ENCODE measurements at regions not wholly inside any gene's neighbourhood (a gene's known extent, or its start where the extent isn't known, plus 50 kb on each side); places are given as distances from the start of the nearest gene placed in this dataset.

DNA sequence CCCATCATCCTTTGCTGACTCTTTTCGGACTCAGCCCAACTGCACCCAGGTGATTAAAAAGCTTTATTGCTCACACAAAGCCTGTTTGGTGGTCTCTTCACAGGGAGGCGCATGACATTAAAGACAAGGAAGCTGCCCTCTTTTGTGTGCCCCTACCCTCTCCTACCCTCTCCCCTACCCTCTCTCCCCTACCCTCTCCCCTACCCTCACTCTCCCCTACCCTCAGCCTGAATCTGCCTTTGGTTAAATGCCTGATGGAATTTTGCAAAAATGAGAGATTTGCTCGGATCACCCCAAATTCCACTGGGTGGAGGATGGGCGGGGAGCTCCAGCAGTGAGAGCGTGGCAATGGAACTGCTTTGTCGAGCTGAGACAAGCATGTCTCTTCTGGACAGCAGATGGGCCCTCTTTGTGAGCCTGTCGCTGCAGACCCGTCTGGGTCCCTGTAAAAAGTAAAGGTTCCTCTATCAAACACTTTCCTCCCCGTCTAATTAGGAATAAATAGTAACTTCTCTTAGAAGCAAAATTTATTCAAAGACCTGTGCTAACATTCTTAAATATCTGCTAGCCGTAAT is 76.4 kb upstream of the MLN start:
- no peak for DNase-seq
- in situ Hi-C loops (cut with HindIII; ENCODE audit: low pct_ligation_motif_present, low pct_unique_long_range_greater_than_20kb, low sequenced_read_pairs) = no loop called here

DNA sequence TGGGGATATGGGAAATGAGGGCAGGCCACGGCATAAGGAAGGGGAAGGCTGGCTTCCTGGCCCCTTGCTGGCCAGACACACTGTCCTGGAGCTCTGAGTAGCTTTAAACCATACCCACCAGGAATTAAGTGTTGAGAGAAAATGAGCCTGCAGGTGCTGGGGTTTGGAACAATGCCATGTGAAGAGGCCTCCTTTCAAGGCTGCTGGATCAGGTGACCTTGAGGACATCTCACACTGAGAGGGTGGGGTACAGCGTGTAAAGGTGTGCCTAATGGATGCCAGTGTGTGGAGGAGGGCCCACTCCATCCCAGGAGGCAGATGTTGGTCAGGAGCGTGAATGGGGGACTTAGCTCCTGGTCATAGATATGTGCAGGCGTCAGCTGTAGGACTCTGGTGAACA is 74.8 kb upstream of the MLN start:
- no peak for DNase-seq

DNA sequence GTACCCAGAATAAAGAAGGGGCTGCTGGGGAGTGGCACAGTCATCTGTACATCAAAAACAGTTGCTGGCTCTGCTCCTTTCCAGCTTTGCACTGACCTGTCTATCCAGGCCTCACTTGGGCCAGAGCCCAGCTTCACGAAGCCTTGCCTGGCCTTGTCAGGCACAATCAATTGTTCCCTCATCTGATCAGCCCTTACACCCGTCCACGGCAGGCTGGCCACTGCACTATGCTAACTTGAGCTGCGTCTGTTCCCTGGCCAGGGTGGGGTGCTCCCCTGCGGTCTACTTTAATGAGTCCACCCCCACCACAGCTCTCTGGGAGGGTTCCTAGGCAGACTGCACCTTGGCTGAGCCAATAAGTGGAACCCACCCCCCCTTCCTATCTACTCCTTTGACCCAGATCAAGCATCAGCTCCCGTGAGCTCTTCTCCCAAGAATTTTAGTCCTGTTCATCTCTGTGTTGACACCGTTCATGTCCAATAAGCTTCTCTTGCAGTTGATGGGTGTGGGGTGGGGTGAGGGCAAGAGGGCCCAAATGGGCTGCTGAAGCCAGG is 74.3 kb upstream of the MLN start:
- in situ Hi-C loops (cut with HindIII; ENCODE audit: low pct_ligation_motif_present, low pct_unique_long_range_greater_than_20kb, low sequenced_read_pairs) = no loop called here

More for the DNA sequence above, 74.8 kb upstream of the MLN start:
- in situ Hi-C loops (cut with HindIII; ENCODE audit: low pct_ligation_motif_present, low pct_unique_long_range_greater_than_20kb, low sequenced_read_pairs) = no loop called here

DNA sequence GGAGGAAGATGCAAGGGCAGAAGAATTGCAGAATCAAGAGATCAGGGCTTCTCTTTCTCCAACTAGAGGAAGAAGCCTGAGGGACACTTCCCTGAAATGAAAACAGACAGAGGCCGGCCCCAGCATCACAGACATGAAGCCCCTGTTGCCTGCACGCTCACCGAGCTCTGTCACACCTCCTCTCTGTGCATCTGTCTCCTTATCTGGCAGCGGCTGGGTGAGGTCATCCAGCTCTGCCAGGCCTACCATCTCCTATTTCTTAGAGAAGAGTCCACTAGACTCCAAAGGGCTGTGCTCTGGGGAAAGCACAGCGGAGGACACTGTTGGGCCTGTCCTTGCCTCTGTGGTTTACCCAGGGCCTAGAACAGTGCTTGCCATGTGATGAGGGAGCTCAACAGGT is 71.9 kb upstream of the MLN start:
- no peak for DNase-seq
- in situ Hi-C loops (cut with HindIII; ENCODE audit: low pct_ligation_motif_present, low pct_unique_long_range_greater_than_20kb, low sequenced_read_pairs) = no loop called here

More for the DNA sequence above, 74.3 kb upstream of the MLN start:
- no peak for DNase-seq

DNA sequence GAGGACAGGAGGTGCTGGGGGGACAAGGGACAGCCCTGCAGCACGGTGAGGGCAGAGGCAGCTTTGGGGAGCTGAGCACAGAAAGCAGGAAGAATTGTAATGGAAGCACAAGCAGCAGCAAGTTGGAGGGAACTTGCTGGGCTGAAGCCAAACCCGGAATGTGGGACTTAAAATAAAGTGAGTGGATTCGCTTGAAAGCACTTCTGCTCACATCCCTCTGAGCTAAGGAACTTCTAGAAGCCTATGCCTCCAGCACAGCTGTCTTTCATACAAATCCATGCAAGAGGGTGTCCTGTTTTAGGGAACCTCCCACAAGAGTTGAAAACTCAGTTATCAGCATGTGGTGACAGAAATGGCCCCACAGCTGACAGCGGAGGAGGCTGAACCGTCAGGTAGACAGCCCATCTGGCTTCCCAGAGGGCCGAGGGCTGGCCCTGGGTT is 71.4 kb upstream of the MLN start:
- no peak for DNase-seq
- in situ Hi-C loops (cut with HindIII; ENCODE audit: low pct_ligation_motif_present, low pct_unique_long_range_greater_than_20kb, low sequenced_read_pairs) = no loop called here

DNA sequence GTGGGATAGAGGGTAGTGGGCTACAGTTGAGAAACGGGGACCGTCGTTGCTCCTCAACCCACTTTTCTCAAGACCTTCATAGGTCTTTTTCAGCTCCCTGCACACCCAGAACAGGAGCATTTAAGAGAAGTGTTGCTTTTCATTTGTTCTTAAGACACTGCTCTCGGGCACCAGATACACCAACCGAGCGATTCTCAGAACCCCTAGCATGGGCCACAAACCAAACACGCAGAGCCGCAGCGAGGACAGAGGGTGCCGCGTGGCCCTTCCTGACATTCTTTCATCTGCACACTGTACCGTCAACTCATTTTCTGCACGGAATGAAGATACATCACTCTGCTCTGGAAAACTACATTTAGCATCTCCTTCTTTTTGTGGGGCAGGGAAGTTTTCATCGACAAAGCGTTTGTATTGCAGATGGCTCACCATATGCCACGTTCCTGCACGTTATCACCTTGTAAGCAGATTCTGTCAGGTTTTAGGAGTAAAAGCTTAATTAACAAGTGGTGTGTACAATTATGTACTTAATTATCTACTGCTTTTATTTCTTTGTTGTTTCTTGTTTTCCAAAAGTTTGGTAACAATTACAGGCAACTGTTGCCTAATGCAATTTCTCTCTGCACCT is 70.4 kb upstream of the MLN start:
- no peak for DNase-seq
- in situ Hi-C loops (cut with HindIII; ENCODE audit: low pct_ligation_motif_present, low pct_unique_long_range_greater_than_20kb, low sequenced_read_pairs) = no loop called here

DNA sequence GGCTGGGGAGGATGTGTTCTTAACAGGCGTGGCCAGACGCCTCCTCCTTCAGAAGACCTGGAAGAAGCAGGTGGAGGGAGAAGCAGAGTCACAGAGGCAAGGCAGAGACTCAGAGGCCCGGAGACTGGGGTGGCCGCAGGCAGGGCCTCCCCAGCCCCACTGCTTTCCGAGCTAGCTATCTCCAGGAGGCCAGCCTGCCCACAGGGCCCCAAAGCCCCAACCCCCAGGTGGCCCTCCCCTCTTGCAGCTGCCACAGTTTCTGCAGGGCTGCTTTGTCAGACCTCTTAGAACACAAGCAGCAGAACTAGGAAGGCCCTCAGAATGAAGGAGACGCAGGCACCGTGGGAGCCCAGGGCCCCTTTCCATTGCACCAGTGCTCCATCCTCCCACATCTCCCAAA is 69.0 kb upstream of the MLN start:
- in situ Hi-C loops (cut with HindIII; ENCODE audit: low pct_ligation_motif_present, low pct_unique_long_range_greater_than_20kb, low sequenced_read_pairs) = no loop called here
- no peak for DNase-seq

DNA sequence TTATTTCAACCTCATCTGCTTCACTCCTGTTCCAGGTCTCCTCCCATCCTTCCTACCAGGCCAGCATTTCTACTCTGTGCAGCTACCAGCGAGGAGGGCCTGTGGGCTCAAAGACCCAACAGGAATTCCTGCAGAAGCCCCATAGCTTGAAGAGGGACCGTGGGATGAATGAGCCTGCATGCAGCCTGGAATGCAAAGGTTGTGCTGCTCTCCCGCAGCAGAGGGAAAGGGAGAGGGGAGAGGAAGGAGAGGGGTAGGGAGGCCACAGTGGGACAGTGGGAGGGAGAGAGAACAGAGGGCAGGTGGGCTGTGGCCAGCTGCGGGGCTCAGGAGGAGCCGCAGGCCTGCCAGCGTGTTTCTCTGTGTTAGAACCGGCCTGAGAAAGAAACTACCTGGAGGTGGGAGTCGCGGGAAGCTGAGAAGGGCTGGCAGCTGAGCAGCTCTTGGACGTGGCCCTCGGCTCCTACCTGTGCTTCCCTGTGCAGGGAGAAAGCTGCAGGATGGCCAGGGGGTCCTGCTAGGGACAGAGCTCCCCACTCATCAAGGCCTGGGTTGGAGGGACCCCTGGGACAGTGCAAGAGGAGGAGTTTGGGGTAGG is 66.1 kb upstream of the MLN start:
- in situ Hi-C loops (cut with HindIII; ENCODE audit: low pct_ligation_motif_present, low pct_unique_long_range_greater_than_20kb, low sequenced_read_pairs) = no loop called here
- DNase-seq = no peak

DNA sequence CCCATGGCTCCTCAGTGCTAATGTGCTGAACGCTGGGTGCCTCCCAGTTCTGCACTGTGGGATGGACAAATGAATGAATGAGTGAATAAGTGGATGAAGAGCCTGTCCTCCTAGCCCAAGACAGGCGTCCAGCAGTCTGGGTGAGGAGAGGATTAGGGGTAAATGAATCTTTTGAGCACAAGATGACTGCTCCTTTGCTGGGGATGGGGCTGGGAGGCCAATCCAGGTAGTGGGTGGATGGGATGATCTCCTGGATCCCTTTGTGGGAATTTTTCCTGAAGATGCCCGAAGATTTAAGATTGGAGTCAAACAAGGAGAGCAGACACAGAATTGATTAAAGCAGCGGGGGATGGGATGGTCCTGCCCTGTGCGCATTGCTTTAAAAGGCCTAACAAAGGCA is 65.3 kb upstream of the MLN start:
- in situ Hi-C loops (cut with HindIII; ENCODE audit: low pct_ligation_motif_present, low pct_unique_long_range_greater_than_20kb, low sequenced_read_pairs) = no loop called here

DNA sequence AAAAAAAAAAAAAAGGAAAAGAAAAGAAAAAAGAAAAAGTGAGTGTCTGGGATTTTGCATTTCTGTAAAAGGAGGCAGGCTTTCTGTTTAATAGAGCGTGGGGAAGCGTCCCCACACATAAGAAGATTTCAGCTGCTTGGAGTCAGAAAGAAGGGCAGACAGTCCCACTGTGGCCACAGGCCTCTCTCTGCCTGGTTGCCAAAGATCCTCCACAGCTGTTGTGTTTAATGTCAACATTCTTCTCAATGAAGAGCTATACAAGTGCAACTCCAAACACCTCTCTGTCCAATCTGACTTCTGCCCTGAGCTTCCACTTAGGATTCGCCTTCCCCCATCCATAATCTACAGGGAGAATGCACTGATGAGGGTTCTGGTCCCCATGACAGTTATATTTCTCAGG is 64.3 kb upstream of the MLN start:
- in situ Hi-C loops (cut with HindIII; ENCODE audit: low pct_ligation_motif_present, low pct_unique_long_range_greater_than_20kb, low sequenced_read_pairs) = no loop called here
- no peak for DNase-seq

More for the DNA sequence above, 65.3 kb upstream of the MLN start:
- no peak for DNase-seq

DNA sequence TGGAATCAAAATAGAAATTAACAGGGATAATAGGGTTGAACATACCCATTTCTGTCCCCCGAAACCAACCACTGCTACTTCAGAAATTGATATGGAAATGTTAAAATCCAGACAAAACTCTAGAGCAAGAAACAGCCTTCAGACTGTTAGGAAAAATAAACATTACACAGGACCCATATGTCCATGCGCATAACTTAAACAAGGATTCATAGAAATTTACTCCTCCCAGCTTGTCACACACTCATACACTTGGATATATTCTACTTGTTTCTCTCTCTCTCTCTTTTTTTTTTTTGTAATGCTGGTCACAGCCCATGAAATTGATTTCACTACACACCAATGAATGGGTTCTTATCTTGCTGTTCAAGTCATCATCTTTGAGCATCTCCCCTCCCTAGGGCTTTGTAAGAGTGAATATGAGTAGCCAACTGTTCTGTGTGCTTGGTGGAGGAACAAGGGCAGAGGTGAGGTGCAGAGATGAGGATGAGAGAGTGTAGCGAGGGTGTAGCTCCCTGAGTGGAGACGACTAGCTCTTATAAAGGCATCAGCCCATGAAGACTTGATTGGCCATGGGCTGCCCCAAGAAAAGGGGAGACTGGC is 61.8 kb upstream of the MLN start:
- in situ Hi-C loops (cut with HindIII; ENCODE audit: low pct_ligation_motif_present, low pct_unique_long_range_greater_than_20kb, low sequenced_read_pairs) = no loop called here
- DNase-seq = no peak

DNA sequence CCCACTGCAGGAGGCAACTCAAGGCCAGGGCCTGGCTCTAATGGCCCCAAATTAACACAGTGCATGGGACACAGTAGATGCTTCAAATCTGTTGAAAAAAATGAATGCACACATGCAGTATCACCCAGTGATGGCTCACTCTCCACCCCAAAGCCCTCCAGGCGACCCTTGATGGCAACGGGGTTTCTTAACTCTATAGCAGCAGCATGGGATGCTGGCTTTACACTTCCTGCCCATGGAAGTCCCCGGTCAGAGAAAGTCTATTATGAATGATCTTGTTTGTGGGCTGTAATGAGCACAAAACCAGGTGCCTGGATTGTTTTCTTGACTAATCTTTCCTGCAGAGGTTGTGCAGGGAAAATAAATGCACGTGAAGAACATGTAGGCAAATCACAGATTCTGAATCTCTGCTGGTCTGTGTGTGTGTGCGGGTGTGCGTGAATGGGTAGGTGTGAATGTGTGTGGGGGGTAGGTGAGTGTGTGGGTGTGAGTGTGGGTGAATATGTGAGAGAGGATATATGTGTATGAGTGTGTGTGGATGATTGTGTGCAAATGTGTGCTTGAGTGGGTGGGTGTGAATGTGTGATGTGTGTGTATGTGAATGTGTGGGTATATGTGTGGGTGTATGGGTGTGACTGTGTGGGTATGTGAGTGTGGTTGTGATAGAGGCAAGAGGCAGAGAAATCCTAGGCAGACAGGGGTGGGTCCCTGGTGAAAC is 60.1 kb upstream of the MLN start:
- in situ Hi-C loops (cut with HindIII; ENCODE audit: low pct_ligation_motif_present, low pct_unique_long_range_greater_than_20kb, low sequenced_read_pairs) = no loop called here
- DNase-seq = no peak

DNA sequence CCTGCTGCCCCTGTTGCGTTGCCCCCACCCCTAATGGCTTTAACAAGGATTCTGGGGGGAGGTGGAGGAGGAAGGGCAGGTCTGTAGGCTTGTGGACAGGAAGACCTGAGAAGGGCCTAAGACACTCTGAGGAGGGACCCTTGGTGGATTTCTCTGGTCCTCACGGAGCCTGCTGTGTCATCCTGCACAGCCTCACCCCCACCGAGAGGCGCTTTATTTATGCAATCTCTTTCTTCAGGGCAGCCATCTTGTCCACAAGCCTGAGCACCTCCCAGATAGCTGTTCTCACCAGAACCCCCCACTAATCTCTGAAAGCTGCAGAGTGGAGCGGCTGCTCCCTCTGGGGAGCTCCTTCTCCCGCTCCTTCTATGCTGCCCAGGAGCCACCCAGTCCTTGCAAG is 59.3 kb upstream of the MLN start:
- DNase-seq = no peak
- in situ Hi-C loops (cut with HindIII; ENCODE audit: low pct_ligation_motif_present, low pct_unique_long_range_greater_than_20kb, low sequenced_read_pairs) = no loop called here

DNA sequence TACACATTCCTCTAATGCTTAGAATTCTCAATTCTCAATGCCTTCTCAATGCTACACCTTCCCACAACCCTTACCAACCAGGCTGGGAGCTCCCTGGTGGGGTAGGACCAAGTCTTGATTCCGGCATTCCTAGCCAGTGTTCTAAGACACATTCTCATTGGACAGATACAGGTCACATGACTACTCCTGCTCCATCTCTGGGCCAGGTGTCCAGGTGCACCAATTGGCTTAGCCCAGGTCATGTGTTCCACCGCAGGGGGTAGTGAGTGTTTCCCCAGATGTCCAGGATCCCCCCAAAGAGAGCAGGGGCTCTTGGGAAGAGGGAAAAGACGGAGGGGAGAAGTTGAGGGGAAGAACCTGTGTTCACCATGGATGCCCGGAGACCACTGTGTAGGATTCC is 58.7 kb upstream of the MLN start:
- in situ Hi-C loops (cut with HindIII; ENCODE audit: low pct_ligation_motif_present, low pct_unique_long_range_greater_than_20kb, low sequenced_read_pairs) = no loop called here
- DNase-seq = no peak

DNA sequence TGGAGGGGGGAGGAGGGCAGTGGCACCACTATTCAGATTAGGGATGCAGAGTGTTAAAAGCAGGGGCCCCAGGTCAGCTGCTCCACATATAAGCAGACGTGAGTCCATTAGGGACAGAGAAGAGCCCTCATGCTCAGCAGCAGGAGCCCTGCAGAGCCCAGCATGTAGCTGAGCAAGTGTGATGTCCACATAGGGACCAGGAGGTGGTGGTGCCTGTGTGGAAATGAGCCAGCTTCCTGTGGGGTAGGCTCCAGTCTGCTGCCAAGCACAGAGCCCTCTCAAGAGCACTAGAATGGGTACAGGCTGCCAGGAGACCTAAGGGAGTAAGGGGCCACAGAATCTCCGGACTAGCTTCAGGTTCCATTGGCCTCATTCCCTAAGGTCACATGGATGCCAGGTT is 57.9 kb upstream of the MLN start:
- DNase-seq = no peak
- in situ Hi-C loops (cut with HindIII; ENCODE audit: low pct_ligation_motif_present, low pct_unique_long_range_greater_than_20kb, low sequenced_read_pairs) = no loop called here

DNA sequence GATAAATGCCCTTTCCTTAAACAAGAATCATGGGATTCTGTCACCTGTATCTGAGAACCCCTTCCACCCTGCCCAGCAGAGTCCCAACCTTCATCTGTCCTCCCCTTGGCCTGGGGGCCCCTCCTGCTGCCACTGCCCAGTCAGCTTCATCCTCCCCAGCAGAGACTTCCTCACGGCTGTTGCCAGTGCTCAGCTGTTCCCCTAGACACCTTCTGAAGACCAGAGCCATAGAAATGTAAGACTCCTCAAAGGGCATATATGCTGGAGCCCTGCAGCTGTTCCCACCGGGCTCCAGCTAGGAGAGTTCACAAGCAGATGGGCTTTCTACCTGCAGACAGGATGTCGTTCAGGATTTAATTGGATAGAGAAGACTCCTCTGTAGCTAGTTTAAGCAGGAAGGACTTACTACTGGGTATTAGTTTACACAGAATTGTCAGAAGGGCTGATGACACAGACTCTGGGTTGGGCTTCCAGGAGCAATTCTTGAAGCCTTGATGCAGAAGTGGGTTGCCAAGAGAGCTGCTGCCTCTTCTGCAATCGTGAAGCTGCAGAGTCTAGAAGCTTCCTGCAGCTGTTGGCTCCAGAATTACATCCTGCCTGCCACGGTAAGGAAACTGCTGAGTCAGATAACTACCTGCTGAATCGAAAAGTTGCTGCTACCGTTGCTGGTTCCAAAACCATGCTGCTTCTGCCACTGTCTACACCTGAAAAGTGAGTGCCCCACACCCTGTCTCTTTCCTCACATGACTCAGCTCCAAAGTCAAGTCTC is 57.1 kb upstream of the MLN start:
- in situ Hi-C loops (cut with HindIII; ENCODE audit: low pct_ligation_motif_present, low pct_unique_long_range_greater_than_20kb, low sequenced_read_pairs) = no loop called here
- DNase-seq = no peak

DNA sequence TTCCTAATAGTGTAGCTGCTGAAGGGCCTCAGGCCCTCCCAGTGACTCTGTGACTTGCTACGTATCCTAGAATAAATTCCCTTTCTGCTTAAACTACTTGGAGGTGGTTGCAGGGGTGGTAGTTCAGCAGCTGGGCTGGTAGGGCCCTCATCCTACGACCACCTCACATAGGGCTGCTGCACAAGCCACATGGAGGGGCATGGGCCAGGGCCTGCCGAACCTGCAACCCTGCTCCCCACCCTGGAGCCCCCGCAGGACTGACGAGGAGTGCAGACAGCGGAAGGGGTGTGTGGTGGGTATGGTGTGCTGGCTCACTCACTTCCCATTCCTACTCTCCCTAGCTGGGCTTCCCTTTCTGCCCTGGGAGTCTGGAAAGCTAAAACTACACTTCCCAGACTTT is 56.2 kb upstream of the MLN start:
- in situ Hi-C loops (cut with HindIII; ENCODE audit: low pct_ligation_motif_present, low pct_unique_long_range_greater_than_20kb, low sequenced_read_pairs) = no loop called here
- no peak for DNase-seq

DNA sequence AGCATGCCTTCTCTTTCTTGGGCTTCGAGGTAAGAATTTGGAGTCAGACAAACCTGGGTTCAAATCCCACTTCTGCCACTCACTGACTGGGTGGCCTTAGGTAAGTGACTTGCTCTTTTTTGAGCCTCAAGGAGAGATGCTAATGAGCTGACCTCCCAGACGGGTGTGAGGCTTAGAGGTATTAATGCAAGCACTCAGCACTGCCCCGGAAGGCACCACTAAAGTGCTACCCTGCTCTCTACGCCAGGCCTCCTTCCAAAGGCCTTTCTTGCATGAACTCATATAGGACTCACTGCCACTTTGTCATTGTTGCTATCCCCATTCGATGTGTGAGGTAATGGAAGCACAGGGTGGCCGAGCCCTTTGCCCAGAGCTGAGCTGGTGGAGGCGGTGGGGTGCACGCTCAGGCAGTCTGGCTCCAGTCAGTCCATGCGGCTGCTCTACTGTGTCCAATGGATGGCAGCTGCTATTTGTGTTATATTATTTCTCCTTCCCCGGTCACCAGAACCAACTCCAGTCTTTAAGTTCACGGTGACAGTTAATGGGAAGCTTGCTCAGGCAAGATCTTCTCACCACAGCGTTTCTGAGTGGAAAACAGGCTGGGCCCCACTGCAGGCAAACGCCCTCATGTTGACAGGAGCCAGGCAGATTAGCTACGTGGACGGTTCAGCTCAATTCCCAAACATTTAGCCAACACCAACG is 55.2 kb upstream of the MLN start:
- no peak for DNase-seq
- in situ Hi-C loops (cut with HindIII; ENCODE audit: low pct_ligation_motif_present, low pct_unique_long_range_greater_than_20kb, low sequenced_read_pairs) = no loop called here
